GF-D8 (cell line): ENCODE measurements at regions not wholly inside any gene's neighbourhood (a gene's known extent, or its start where the extent isn't known, plus 50 kb on each side); places are given as distances from the start of the nearest gene placed in this dataset.

Experiments used
- DNase-seq: peaks from one replicate; lab custom pipeline; 2025; lab: John Stamatoyannopoulos, UW

DNA sequence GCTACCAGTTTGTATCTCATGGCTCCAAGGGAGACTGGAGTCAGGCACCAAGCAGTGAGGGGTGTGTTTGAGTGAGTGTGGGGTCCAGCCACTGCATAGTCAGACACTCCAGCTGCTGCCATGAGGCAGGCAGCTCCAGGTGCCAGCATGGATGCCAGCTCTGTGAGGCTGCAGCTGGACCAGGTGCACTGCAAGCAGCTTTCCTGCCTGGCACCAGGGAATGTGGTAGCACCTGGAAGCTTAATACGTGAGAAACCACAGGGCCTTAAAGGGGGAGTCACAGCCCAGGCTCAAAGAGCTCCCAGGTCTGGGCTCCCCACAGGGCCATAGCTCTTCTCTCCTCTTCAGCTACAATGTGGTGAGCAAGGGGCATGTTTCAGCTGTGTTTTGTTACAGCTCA lies 817.8 kb upstream of the LUZP2 start:
- DNase-seq = no peak

DNA sequence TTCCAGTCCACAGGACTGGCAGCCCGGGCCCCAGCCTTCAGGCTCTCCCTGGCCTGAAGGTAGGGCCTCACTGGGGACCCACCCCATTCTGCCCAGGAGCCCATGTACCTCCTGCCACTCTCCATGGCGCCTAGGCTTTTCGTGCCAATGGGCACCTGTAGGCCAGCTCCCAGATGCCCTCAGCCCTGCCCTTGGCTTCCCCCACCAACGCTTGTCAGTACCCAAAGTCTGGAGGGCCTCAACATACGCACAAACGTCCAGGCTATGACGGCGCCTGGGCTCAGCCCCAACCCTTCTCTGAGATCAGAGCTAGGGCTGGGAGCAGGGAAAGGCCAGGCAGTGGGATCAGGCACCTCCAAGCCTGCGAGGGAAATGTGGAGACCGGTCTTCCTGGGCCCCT lies 816.9 kb upstream of the LUZP2 start:
- DNase-seq = no peak

DNA sequence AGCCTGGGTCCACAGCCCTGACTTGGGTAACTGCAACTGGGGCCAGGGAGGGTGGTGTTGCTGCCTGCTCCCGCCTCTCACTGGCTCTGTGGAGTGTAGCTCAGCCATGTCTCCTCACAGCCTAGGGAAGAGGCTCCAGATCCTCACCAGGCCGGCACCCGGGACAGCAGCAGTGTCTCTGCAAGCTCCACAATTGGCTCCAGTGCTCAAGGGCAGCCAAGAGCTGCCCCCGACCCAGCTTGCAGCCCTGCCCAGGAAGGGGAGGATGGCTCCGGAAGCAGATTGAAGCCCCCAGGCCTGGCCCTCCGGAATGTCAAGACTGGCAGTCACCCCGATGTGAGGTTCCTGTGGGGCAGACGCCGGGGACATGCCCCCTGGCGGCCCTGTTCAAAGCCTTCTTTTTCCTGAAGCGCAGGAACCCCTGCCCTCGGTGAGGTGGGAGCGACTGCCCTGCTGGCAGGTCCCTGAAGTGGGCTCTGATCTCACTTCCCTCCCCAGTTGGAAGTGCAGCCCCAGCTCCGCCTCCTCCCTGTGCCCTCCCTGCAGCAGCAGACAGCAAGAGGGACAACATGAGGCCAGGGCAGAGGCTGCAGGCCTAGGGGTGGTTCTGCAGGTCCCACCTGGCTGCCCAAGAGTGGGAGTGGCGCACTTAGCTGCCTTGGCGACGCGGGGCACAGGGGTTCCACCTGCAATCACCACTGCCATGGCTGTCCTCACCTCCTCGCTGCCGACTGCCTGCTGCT lies 816.2 kb upstream of the LUZP2 start:
- DNase-seq = no peak

DNA sequence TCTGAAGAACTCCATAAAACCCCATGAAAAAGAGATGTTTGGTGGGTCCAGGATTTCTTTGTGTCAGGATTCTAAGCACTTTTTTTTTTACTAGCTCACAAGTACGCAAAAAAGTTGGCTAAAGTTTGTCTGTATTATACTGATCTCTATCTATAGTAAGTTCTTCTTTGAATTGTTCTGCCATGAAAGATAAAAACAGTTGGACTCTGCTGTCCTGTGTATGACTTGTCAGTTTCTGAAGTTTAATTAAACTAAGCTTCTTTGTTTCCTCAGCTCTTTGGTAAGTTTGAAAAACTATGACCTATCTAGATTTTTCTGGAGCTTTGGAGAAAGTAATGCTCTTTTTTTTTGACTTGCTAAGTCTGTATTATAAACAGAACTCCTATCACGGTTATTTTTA lies 812.2 kb upstream of the LUZP2 start:
- no peak for DNase-seq

DNA sequence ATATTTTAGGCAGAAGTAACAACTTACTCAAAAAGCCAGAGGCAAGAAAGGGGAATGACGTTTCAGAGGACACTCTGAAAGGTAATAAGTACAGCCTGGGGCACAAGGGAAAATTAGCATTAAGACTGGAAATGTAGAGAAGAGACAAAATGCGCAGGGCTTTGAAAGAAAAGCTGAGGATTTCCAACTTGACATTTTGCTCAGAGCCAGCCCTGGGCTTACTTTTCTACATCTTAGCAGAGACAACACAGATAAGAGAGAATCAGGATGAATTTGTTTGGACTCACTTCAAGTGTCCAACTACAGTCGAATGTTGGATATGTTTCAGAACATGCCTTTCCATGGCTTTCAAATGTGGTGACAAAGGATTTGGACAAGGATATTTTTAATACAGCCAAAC lies 808.9 kb upstream of the LUZP2 start:
- no peak for DNase-seq

DNA sequence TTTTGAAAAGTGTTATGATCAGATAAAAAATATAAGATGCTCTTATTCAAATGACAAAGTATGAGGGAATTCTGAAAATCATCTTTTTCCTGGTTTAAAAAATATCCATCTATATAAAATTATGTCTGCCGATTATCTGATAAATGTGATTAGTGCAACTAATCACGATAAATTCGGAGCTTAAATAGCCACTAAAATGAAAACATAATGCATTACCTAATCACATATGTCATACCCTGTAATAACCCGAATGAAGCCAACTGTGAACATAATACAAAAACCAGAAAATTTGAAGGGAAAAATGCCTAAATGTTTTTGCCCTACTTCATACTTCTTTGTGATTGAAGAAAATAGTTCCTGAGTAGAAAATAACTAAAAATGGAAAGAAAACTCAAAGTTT lies 808.4 kb upstream of the LUZP2 start:
- DNase-seq = no peak

DNA sequence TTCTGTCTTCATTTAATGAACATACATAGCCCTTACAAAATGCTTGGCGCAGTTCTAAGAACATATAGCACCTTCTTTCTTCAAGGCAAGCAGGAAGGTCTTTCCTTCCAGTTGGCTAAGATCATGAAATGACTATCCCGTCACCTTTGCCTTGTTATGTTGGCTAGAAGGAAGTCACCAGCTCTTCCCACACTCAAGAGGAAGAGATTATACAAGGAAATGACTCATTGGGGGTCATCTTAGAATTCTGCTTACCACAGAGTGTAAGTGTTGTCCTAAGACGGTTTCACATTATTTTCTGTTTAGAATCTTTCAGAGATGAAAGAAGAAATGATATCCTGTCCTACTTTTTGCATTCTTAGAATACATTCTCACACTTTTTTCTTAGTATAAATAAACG lies 808.0 kb upstream of the LUZP2 start:
- DNase-seq = no peak

DNA sequence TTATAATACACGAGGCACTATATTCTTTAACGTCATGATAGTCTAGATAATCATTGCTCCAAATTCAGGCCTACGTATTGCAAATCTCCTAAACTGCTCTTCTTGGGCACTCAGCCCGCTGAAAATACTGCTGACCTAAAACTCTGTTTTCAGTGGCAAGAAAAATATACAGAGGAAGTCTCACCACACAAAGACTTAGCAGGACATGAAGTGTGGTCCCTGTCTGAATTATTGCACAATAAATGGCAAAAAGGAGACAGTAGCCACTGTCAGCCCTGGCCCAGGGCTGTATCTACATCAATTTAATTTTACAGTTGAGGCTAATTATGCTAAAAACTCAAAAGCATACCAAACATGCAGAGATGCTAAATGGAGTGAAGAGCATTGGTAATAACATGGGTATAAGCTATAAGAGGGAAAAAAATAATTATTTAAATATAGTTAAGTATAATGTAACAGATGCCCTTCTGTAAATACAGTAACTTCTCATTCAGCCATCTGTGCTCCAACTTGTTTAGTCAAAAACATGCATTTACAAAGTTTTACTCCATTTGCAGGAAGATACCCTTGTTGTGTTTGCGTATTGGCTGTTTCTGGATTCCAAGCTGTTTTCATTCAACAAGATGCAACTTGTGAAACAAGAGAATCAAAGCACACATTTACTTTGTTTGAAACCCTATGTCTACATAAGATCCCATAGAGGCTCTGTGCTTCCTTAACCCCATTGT lies 800.0 kb upstream of the LUZP2 start:
- DNase-seq = no peak

DNA sequence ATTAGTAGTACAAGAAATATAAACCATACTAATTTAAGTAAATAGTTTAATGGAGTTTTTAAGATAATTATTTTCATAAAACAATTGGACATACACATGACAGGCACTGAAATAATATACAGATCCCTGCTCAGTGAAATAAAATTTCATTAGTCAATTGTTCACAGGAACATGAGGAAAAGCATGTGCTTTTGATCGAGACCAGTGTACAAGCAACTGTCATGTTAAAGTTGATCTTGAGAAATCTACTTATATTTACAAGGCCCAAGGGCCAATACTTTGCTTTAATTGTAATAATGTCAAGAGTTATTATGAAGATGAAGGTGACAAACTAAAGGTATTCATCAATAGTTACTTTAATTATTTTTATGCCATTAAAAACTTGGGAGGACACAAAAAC lies 792.7 kb upstream of the LUZP2 start:
- DNase-seq = no peak

DNA sequence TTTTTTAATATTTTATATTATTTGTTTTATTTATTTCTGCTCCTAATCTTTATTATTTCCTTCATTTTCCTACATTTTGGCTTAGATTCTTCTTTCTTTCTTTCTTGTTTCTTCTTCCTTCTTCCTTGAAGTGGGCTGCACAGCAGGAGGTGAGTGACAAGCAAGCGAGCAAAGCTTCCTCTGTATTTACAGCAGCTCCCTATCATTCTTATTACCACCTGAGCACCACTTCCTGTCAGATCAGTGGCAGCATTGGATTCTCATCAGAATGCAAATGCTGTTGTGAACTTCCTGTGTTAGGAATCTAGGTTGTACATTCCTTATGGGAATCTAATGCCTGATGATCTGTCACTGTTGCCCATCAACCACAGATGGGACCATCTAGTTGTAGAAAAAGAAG lies 784.9 kb upstream of the LUZP2 start:
- no peak for DNase-seq

DNA sequence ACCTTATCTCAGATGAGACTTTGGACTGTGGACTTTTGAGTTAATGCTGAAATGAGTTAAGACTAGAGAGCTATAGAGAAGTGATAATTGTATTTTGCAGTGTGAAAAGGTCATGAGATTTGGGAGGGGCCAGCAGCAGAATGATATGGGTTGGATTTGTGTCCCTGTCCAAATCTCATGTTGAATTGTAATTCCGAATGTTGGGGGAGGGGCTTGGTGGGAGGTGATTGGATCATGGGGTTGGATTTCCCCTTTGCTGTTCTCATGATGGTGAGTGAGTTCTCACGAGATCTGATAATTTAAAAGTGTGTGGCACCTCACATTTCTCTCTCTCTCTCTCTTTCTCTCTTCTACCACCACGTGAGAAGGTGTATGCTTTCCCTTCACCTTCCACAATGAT lies 777.8 kb upstream of the LUZP2 start:
- DNase-seq = no peak

DNA sequence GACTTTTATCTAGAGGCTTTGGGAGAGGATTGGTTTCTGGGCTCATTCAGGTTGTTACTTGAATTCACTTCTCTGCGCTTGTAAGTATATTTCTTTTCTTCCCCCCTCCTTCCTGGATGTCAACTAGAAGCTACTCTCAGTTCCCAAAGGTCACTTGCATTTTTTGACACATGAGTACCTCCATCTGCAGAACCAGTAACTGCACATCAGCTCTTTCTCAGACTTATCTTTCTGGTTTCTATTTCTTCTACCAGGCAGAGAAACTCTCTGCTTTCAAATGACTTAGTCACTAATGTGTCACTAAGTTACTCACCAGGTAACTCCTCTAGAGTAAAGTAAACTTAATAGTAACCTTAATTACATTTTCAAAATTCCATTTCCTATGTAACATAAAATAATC lies 773.0 kb upstream of the LUZP2 start:
- DNase-seq = no peak

DNA sequence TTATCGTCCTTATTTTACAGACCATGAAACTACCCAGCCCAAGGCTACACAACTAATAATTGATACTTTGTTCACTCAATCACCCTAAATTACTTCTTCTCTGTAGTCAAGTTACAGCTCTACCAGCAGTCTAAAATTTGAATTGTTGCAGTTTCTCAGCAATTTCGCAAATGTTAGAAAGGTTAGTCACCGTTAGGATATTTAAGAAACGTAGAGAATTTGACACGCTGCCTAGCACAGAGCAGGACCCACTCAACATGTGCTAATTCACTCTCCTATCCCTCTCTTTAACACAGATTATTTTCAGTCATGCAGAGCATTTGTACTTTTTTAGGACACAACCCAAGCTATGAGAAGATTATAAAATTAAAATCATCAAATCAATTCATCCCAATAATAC lies 771.1 kb upstream of the LUZP2 start:
- DNase-seq = no peak

DNA sequence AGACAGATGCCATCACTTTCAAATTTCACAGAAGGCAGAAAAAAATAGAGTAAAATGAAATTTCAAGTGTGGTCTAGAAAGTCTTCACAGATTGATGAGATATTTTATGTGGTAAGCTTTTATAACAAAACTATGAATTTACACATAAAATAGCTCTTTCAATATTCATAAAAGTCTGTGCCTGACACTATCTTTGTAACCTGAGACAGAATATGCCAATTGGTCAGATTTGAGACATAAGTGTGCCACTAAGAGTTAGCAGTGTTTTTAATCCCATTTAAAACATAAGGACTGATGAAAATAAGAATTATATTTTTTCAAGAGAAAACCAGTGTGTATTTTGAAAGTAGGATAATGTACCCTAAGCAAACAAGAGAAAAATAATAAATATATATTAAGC lies 769.5 kb upstream of the LUZP2 start:
- DNase-seq = no peak

DNA sequence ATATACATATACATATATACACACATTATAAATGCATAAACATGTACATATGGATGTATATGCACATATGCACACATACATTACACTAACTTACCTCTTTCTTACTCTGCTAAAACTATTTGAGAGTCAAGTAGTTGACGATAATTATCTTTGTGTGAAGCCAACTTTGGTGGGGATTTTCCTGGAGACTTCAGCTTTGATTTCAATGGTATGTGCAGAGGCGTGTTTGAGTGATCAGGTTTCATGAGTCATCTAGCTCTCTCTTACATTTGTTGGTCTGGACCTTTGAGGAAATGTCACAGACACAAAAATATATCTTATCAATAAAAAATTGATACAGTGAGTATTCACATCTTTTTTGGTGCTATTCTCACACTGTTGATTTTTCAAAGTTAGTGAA lies 769.1 kb upstream of the LUZP2 start:
- DNase-seq = no peak

DNA sequence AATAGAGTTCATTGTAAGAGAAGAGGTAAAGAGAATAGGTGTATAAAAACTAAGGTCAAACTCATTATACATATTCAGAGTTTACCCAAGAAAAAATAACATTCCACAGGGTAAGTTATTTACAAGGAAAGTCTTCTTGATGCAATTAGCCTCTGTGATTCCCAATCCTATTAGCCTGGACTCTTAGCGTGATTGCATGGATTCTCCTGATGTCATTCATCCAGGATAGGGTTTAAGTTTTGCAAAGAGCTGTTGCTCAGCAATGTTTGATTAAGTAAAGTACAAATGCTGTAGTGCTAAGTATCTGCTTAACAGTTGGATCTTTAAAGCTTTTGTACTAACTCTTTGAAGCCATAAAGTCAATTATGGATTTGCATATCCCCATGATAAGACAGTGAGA lies 767.8 kb upstream of the LUZP2 start:
- DNase-seq = no peak

DNA sequence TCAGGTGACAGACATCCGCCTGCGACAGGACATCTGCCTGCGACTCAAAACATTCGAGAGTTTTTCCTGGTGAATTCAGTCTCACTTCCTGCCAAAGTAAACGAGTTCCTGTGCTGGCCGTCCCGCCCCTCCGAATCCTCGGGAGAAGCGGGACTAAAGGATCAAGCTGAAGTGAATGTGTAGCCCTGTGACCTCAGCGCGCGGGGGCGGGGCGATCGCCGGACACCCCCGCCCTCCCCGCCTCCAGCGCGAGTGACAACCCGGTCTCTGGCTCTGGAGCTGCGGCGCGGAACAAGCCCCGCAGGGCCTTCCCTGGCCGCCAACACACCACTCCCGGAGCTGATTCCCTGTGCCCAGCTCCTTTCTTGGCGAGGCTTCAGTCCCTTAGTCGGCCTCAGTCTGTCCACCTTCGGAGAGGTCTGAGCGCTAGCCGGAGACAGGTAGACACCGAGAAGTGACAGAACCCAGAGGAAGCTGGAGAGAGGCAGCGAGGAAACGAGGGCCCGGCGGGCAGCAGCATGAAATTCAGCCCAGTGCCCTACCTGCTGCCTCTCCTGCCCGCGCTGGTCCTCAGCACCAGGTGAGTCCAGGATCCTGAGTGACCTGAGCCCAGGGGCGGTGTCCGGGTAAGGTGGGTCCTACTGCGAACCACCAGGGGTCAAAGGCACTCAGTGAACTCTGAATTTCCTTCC lies 766.4 kb upstream of the LUZP2 start:
- no peak for DNase-seq

DNA sequence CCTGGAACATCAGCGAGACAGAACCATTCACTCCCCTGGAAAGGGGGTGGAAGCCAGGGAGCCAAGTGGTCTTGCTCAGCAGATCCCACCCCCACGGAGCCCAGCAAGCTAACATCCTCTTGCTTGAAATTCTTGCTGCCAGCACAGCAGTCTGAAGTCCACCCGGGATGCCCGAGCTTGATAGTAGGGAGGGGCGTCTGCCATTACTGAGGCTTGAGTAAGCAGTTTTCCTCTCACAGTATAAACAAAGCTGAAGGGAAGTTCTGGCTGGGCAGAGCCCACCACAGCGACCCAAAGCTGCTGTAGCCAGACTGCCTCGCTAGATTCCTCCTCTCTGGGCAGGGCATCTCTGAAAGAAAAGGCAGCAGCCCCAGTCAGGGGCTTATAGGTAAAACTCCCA lies 764.8 kb upstream of the LUZP2 start:
- DNase-seq = no peak

DNA sequence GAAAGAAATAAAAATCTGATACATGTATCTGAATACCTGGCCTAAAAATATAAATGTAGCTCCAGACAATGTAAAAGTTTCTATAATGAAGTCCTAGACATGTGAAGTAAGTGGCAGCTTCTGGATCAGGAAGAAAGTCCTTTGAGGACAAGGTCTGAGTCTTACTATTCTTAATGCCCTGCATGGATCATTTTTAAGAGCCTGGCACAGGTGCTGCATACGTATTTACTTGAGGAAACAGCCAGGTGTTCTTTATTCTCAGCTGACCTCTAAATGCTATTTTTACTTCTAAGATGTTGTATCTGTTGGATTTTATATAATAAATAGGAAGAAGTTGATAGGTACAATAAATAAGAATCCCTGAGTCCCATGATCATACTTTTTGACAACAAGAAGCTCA lies 750.0 kb upstream of the LUZP2 start:
- DNase-seq = no peak

DNA sequence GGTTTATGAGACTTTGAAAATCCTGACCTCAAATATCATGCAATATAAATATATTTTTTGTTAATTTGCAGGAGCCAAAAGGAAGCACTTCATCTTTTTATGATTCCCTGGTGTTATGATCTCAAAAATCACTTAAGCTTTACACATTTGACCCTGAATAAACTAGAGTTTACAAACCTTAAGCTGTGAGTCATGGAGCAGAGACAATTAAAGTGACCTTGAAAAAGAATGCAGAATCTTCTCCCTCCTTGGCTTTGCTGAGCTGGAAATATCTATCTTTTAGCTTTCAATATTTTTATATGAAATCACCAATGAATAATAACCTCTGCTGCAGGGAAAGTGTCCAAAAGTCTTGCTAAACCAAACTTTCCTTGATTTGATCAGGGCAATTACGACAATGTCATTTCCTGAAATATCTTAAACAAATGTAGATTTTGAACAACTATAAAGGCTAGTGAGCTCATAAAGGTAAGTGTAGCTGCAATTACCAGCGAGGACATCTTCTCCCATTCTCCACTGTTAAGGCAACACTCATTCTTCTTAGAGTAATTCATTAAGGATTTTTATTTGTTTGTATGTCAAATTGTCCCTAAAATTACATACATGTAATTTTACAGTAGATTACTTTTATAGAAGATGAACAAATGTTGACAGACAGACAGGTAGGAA lies 747.0 kb upstream of the LUZP2 start:
- no peak for DNase-seq

DNA sequence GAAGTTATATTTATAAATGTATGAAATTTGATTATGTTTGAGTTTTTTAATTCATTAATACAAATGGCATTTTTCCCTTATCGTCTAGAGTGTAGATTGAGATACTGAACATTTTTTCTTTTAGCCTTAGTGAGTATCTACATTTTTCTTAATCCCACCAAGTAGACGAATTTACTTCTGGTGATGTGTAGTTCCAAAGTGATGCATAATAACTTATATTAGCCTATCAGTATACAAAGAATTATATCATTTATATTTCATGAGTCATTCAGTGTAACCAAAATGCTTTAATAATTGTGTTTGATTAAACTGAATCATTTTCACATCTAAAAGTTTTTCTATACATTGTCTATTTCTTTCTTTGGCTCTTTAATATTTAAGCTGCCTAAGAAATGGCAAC lies 745.6 kb upstream of the LUZP2 start:
- DNase-seq = no peak

DNA sequence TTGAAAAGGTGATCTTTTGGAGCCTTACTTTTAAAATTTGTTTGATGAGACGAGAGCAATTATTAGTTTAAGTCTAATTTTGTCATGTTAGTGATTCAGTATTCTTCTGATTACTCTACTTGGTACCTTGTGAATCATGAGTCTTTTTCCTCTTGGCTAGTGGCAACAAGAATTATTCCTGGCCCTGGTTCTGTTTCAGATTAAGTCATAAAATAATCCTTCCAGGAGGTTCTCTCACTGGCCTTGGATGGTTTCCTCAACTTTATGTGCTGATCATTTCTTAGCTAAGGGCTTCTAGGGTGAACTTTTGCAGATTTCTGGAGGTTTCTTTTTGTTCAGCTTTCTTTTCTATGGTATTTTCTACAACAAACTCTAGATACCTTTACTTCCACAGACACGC lies 741.8 kb upstream of the LUZP2 start:
- no peak for DNase-seq

DNA sequence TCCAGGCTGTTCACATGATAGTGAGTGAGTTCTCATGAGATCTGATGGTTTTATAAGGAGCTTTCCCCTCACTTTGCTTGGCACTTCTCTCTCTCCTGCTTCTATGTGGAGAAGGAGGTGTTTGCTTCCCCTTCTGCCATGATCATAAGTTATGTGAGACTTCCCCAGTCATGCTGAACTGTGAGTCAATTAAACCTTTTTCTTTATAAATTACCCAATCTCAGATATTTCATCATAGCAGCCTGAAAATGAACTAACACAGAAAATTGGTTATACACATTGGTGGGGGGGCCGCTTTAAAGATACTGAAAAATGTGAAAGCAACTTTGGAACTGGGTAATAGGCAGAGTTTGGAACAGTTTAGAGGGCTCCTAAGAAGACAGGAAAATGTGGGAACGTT lies 741.1 kb upstream of the LUZP2 start:
- DNase-seq = no peak
